H1 (cell line): ENCODE measurements at regions not wholly inside any gene's neighbourhood (a gene's known extent, or its start where the extent isn't known, plus 50 kb on each side); places are given as distances from the start of the nearest gene placed in this dataset.

Experiments used
- CTCF ChIA-PET: fragments of 300-600 bp; sonication (Branson Sonifier 250); formaldehyde crosslinking; loops from one replicate; lab custom pipeline; 2021; ENCODE audit not compliant: partially characterized antibody; lab: Charles Lee
- POLR2A ChIA-PET: fragments of 300-600 bp; sonication (Branson Sonifier 250); formaldehyde crosslinking; loops from one replicate; lab custom pipeline; 2021; ENCODE audit warnings: inconsistent platforms; ENCODE audit not compliant: partially characterized antibody; lab: Charles Lee
- DNase-seq, 2 experiments: peaks; one replicate each; pipeline versions ENCODE4 v3.0.0 to v3.0.0-alpha.2; 2010 to 2022; ENCODE audit warnings: low spot score in 2 of 2, low read depth in 1 of 2, mixed read lengths in 1 of 2
- FAIRE-seq: peaks from 2 replicates; lab custom pipeline; 2011; peaks lifted over from hg19 to GRCh38; lab: Jason Lieb, UNC
- H2AFZ ChIP-seq: 2 replicates; pipeline ENCODE4 v1.8.1; 2012; ENCODE audit warnings: low read length, inconsistent platforms
- H2AK5ac ChIP-seq: 2 replicates; pipeline ENCODE4 v1.6.1; 2013; ENCODE audit warnings: low read depth, low read length
- H2BK120ac ChIP-seq: replicated peaks from 2 replicates; pipeline ENCODE3; 2013; ENCODE audit warnings: low read depth, low read length, inconsistent platforms
- H2BK12ac ChIP-seq: 2 replicates; pipeline ENCODE4 v1.6.1; 2013; ENCODE audit warnings: low read depth, low read length
- H2BK15ac ChIP-seq: 2 replicates; pipeline ENCODE4 v1.6.1; 2013; ENCODE audit warnings: low read length
- H2BK20ac ChIP-seq: 2 replicates; pipeline ENCODE4 v1.6.1; 2013; ENCODE audit warnings: low read length
- H2BK5ac ChIP-seq: 2 replicates; pipeline ENCODE4 v1.6.1; 2013; ENCODE audit warnings: low read depth, low read length
- H3K14ac ChIP-seq: 2 replicates; pipeline ENCODE4 v1.6.1; 2013; ENCODE audit warnings: inconsistent platforms; ENCODE audit not compliant: insufficient read length
- H3K18ac ChIP-seq: 2 replicates; pipeline ENCODE4 v1.6.1; 2013; ENCODE audit warnings: low read length; ENCODE audit errors: extremely low read depth
- H3K23ac ChIP-seq: 2 replicates; pipeline ENCODE4 v1.6.1; 2013; ENCODE audit warnings: inconsistent platforms; ENCODE audit not compliant: insufficient read length
- H3K23me2 ChIP-seq: 2 replicates; pipeline ENCODE4 v1.6.1; 2013; ENCODE audit warnings: low read depth, low read length
- H3K27ac ChIP-seq: 2 replicates; pipeline ENCODE4 v1.6.1; 2011; ENCODE audit warnings: low read depth, low read length, inconsistent platforms
- H3K27me3 ChIP-seq, 4 experiments: replicated peaks in 1 of 4; 1 replicate in 1 of 4; 2 replicates in 3 of 4; pipeline versions ENCODE4 v1.6.1 to v1.8.1; 2011 to 2013; ENCODE audit warnings: low read length in 3 of 4, mild to moderate bottlenecking in 3 of 4, inconsistent platforms in 2 of 4, mixed read lengths in 2 of 4, moderate library complexity in 1 of 4; ENCODE audit not compliant: control insufficient read depth in 3 of 4, insufficient read depth in 3 of 4; ENCODE audit errors: extremely low read depth in 1 of 4
- H3K36me3 ChIP-seq, 4 experiments: 2 replicates each; pipeline versions ENCODE4 v1.6.1 to v1.8.1; 2011 to 2013; ENCODE audit warnings: mild to moderate bottlenecking in 4 of 4, low read length in 3 of 4, moderate library complexity in 2 of 4, control low read depth in 1 of 4, inconsistent platforms in 1 of 4; ENCODE audit not compliant: insufficient read depth in 4 of 4, control insufficient read depth in 2 of 4
- H3K4ac ChIP-seq: replicated peaks from 2 replicates; pipeline ENCODE3; 2013; ENCODE audit warnings: low read length, low read depth, mixed read lengths, inconsistent platforms; ENCODE audit not compliant: insufficient read length
- H3K4me1 ChIP-seq, 4 experiments: replicated peaks in 1 of 4; 1 replicate in 1 of 4; 2 replicates in 3 of 4; pipeline versions ENCODE4 v1.6.1 to v1.8.1; 2011 to 2013; ENCODE audit warnings: low read length in 3 of 4, inconsistent platforms in 2 of 4, mixed read lengths in 1 of 4; ENCODE audit not compliant: insufficient read depth in 4 of 4, control insufficient read depth in 3 of 4
- H3K4me2 ChIP-seq, 2 experiments: 2 replicates each; pipeline versions ENCODE4 v1.6.1 to v1.8.1; 2011 to 2013; ENCODE audit warnings: low read depth in 2 of 2, low read length in 2 of 2, control low read depth in 1 of 2, inconsistent platforms in 1 of 2, mild to moderate bottlenecking in 1 of 2; ENCODE audit not compliant: insufficient read depth in 1 of 2
- H3K4me3 ChIP-seq, 4 experiments: fragments of 200-600, 300-600 bp in 1 of 4; sonication (generic), shearing (Covaris generic), sonication (Bioruptor Twin) in 1 of 4; 2 replicates each; pipeline versions ENCODE4 v1.5.1 to v1.8.1; 2011 to 2016; ENCODE audit warnings: low read length in 4 of 4, low read depth in 3 of 4, control low read depth in 2 of 4, inconsistent platforms in 2 of 4, mild to moderate bottlenecking in 2 of 4, mixed read lengths in 1 of 4, moderate library complexity in 1 of 4; ENCODE audit not compliant: insufficient read depth in 2 of 4; ENCODE audit errors: extremely low read depth in 1 of 4
- H3K56ac ChIP-seq: replicated peaks from 2 replicates; pipeline ENCODE3; 2013; ENCODE audit warnings: low read depth, mild to moderate bottlenecking, mixed read lengths, low read length, inconsistent platforms; ENCODE audit not compliant: insufficient read length
- H3K79me1 ChIP-seq: 2 replicates; pipeline ENCODE4 v1.6.1; 2013; ENCODE audit warnings: low read depth, low read length, control low read depth
- H3K79me2 ChIP-seq, 2 experiments: 2 replicates each; pipeline versions ENCODE4 v1.6.1 to v1.8.1; 2012 to 2013; ENCODE audit warnings: low read length in 2 of 2, mild to moderate bottlenecking in 2 of 2, inconsistent platforms in 1 of 2; ENCODE audit not compliant: insufficient read depth in 2 of 2, control insufficient read depth in 1 of 2
- H3K9ac ChIP-seq, 4 experiments: replicated peaks in 1 of 4; 1 replicate in 1 of 4; 2 replicates in 3 of 4; pipeline versions ENCODE4 v1.6.1 to v1.8.1; 2011 to 2013; ENCODE audit warnings: low read depth in 3 of 4, low read length in 3 of 4, control low read depth in 2 of 4, mild to moderate bottlenecking in 2 of 4, moderate library complexity in 2 of 4, inconsistent platforms in 1 of 4; ENCODE audit errors: extremely low read depth in 1 of 4
- H3K9me3 ChIP-seq, 2 experiments: 2 replicates each; pipeline versions ENCODE4 v1.6.1 to v1.8.1; 2012 to 2013; ENCODE audit warnings: mild to moderate bottlenecking in 2 of 2, moderate library complexity in 2 of 2, control low read depth in 1 of 2, inconsistent platforms in 1 of 2, low read depth in 1 of 2, low read length in 1 of 2, mixed read lengths in 1 of 2; ENCODE audit not compliant: insufficient read depth in 2 of 2
- H4K20me1 ChIP-seq, 2 experiments: replicated peaks in 1 of 2; 2 replicates each; pipeline versions ENCODE3 to v1.8.1; 2011 to 2013; ENCODE audit warnings: inconsistent platforms in 2 of 2, low read length in 2 of 2, mild to moderate bottlenecking in 1 of 2; ENCODE audit not compliant: insufficient read depth in 2 of 2, control insufficient read depth in 1 of 2
- H4K5ac ChIP-seq: 2 replicates; pipeline ENCODE4 v1.6.1; 2013; ENCODE audit warnings: low read length, low read depth, mixed read lengths, inconsistent platforms; ENCODE audit not compliant: insufficient read length
- H4K8ac ChIP-seq: 2 replicates; pipeline ENCODE4 v1.8.0; 2013; ENCODE audit warnings: mild to moderate bottlenecking, moderate library complexity, low read length, inconsistent platforms; ENCODE audit not compliant: insufficient read depth; ENCODE audit errors: extremely low read depth
- H4K91ac ChIP-seq: replicated peaks from 2 replicates; pipeline ENCODE3; 2013; ENCODE audit warnings: low read length, mixed read lengths, inconsistent platforms; ENCODE audit not compliant: insufficient read length
- ATF2 ChIP-seq: IDR thresholded peaks from 2 replicates; pipeline ENCODE4 v1.6.1; 2012; ENCODE audit warnings: low read length, inconsistent platforms
- CEBPB ChIP-seq: IDR thresholded peaks from 2 replicates; pipeline ENCODE4 v1.6.1; 2012; ENCODE audit warnings: low read depth, low read length
- EGR1 ChIP-seq: IDR thresholded peaks from 2 replicates; pipeline ENCODE4 v1.6.1; 2011; ENCODE audit warnings: low read depth, low read length, borderline replicate concordance
- HDAC2 ChIP-seq, 2 experiments: fragments of 300-600 bp in 1 of 2; sonication (generic) in 1 of 2; IDR thresholded peaks; 2 replicates each; pipeline ENCODE4 v1.6.1; 2011 to 2012; ENCODE audit warnings: low read depth in 2 of 2, low read length in 2 of 2, mild to moderate bottlenecking in 2 of 2, moderate library complexity in 2 of 2, borderline replicate concordance in 1 of 2, inconsistent platforms in 1 of 2
- SIN3A ChIP-seq, 2 experiments: IDR thresholded peaks in 1 of 2; conservative IDR thresholded peaks in 1 of 2; 2 replicates each; pipeline ENCODE4 v1.6.1; 2011 to 2012; ENCODE audit warnings: low read length in 2 of 2, improper control_type of control experiment in 1 of 2, low read depth in 1 of 2, mild to moderate bottlenecking in 1 of 2
- SIX5 ChIP-seq: IDR thresholded peaks from 2 replicates; pipeline ENCODE4 v1.6.1; 2011; ENCODE audit warnings: mild to moderate bottlenecking, low read depth, low read length
- SP2 ChIP-seq: IDR thresholded peaks from 2 replicates; pipeline ENCODE4 v1.6.1; 2012; ENCODE audit warnings: mild to moderate bottlenecking, low read length, inconsistent platforms
- TCF12 ChIP-seq: IDR thresholded peaks from 2 replicates; pipeline ENCODE4 v1.6.1; 2011; ENCODE audit warnings: low read depth, mild to moderate bottlenecking, low read length
- WGBS, 2 experiments: shearing (Covaris generic) in 1 of 2; methylation state at CpG; one replicate each; pipeline versions ENCODE4 v1.1.6 to v1.1.7; 2013 to 2015; ENCODE audit warnings: low lambda C conversion rate in 2 of 2, mixed read lengths in 2 of 2, inconsistent platforms in 1 of 2, low coverage in 1 of 2, missing lambda C conversion rate in 1 of 2; ENCODE audit not compliant: insufficient replicate concordance in 2 of 2, insufficient coverage in 1 of 2, insufficient read length in 1 of 2; ENCODE audit errors: extremely low coverage in 1 of 2, missing lambda C conversion rate in 1 of 2; 5-methylcytosine and 5-hydroxymethylcytosine counted together

- Histone ChIP-seq H2AK5ac (0 out of 2 replicates have a peak overlapping the region, but pooled peaks have one; percentile 58), H2BK15ac (peak overlapping the region; percentile 100; the same call in 1 of the 2 replicates), H3K4me3 (no peak overlapping the region), H3K36me3 (no peaks in the 10 kb centered on the region), H2AFZ (no peak overlapping the region), H3K56ac (no peak overlapping the region), H3K9me3 (no peaks in the 10 kb centered on the region), H2BK12ac (0 out of 2 replicates have a peak overlapping the region, but pooled peaks have one; percentile 85), H3K23me2 (no peaks in the 10 kb centered on the region), H4K20me1 (no peaks in the 10 kb centered on the region), H3K27ac (no peak overlapping the region), H3K9ac (no peak overlapping the region), H2BK20ac (no peak overlapping the region), H4K91ac (peak overlapping the region; percentile 26), H3K23ac (no peak overlapping the region), H3K79me2 (no peaks in the 10 kb centered on the region), H2BK120ac (no peak overlapping the region), H3K4me1 (peaks cover 2 to 18% (median 12%) of the 10 kb centered on the region in 4 experiments; a peak in 6 of 7 replicates), H2BK5ac (0 out of 2 replicates have a peak overlapping the region, but pooled peaks have one; percentile 12), H3K14ac (no peak overlapping the region), H3K27me3 (no peaks in the 10 kb centered on the region; a peak in 1 of 7 replicates), H3K4ac (no peak overlapping the region), H4K5ac (no peak overlapping the region), H3K18ac (no peak overlapping the region), H4K8ac (peak overlapping the region; percentile 7; the same call in 1 of the 2 replicates), H3K79me1 (no peaks in the 10 kb centered on the region; the same call in none of the 2 replicates), H3K4me2 (no peak overlapping the region)
- WGBS, 2 experiments = 92% methylated on average over 10 of the region's 10 CpGs; no CpG with 5 or more reads in 1 of the 2 experiments
- no peak for DNase-seq
- ChIA-PET POLR2A (no interaction called here), CTCF (interaction anchor here (0.8 to 2.1 kb wide), 12 partner anchors 12 to 102 kb away, joined by 3 to 6 read pairs (median 4); no protein-coding TSS in a partner anchor)
- TF ChIP-seq TCF12 (no peak), SP2 (no peak), ATF2 (no peak), SIN3A (conservative IDR thresholded peaks at IDR 0.05 in 1 of 2, IDR thresholded peaks at IDR 0.05 in 1 of 2; ENCODE audit: low read depth in 1 of 2, low read length in 2 of 2) (no peak), EGR1 (no peak), HDAC2 (IDR thresholded peaks at IDR 0.05; ENCODE audit: borderline replicate concordance in 1 of 2, low read depth in 2 of 2, low read length in 2 of 2) (no peak), CEBPB (no peak), SIX5 (no peak)
- no peak for FAIRE-seq
These were observed 104.7 kb upstream of the GSE1 start for GRCh38 chr16:85508388-85508787.
